ENCODE measurements at regions not wholly inside any gene's neighbourhood (a gene's known extent, or its start where the extent isn't known, plus 50 kb on each side); places are given as distances from the start of the nearest gene placed in this dataset.

DNA sequence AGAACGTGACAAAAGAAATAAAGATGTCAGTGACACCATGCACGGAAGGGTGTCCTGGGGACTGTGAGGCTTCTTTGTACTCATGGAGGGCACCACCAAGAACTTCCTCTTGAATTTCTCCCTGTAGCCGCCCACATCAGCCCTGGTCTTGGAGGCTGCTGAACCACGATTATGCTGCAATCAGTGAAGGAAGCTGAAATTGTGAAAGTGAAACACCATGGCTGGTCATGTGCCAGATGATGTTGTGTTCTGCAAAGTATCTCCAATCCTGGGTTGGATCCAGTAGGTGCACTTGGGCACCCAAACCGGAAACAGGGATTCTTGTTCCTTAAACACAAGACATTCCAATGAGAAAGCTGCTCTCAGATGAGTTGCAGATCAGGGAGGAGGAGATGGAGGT, 104.4 kb upstream of the GOLGA6L6 start:
- TF ChIP-seq, protein P1, sequence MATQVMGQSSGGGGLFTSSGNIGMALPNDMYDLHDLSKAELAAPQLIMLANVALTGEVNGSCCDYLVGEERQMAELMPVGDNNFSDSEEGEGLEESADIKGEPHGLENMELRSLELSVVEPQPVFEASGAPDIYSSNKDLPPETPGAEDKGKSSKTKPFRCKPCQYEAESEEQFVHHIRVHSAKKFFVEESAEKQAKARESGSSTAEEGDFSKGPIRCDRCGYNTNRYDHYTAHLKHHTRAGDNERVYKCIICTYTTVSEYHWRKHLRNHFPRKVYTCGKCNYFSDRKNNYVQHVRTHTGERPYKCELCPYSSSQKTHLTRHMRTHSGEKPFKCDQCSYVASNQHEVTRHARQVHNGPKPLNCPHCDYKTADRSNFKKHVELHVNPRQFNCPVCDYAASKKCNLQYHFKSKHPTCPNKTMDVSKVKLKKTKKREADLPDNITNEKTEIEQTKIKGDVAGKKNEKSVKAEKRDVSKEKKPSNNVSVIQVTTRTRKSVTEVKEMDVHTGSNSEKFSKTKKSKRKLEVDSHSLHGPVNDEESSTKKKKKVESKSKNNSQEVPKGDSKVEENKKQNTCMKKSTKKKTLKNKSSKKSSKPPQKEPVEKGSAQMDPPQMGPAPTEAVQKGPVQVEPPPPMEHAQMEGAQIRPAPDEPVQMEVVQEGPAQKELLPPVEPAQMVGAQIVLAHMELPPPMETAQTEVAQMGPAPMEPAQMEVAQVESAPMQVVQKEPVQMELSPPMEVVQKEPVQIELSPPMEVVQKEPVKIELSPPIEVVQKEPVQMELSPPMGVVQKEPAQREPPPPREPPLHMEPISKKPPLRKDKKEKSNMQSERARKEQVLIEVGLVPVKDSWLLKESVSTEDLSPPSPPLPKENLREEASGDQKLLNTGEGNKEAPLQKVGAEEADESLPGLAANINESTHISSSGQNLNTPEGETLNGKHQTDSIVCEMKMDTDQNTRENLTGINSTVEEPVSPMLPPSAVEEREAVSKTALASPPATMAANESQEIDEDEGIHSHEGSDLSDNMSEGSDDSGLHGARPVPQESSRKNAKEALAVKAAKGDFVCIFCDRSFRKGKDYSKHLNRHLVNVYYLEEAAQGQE (IDR thresholded peaks at IDR 0.05), result no peak
- no peak for TF ChIP-seq YY1 (IDR thresholded peaks at IDR 0.05)
- TF ChIP-seq CTCF (IDR thresholded peaks at IDR 0.05; ENCODE audit: low read depth, low read length, missing input control), result no peak
- no peak for TF ChIP-seq RAD21 (IDR thresholded peaks at IDR 0.05)
- TF ChIP-seq, protein P2, sequence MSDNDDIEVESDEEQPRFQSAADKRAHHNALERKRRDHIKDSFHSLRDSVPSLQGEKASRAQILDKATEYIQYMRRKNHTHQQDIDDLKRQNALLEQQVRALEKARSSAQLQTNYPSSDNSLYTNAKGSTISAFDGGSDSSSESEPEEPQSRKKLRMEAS (IDR thresholded peaks at IDR 0.05), result no peak
- no peak for TF ChIP-seq JUND (IDR thresholded peaks at IDR 0.05)
- no peak for TF ChIP-seq EGR1 (IDR thresholded peaks at IDR 0.05; ENCODE audit: low read depth in 2 of 2)
- no peak for TF ChIP-seq RXRA (IDR thresholded peaks at IDR 0.05)
- TF ChIP-seq, protein P3, sequence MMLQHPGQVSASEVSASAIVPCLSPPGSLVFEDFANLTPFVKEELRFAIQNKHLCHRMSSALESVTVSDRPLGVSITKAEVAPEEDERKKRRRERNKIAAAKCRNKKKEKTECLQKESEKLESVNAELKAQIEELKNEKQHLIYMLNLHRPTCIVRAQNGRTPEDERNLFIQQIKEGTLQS (IDR thresholded peaks at IDR 0.05), result no peak
- no peak for TF ChIP-seq TAF1 (conservative IDR thresholded peaks at IDR 0.05)
- TF ChIP-seq HNF4A (conservative IDR thresholded peaks at IDR 0.05), result no peak
